ENCODE measurements at regions not wholly inside any gene's neighbourhood (a gene's known extent, or its start where the extent isn't known, plus 50 kb on each side); places are given as distances from the start of the nearest gene placed in this dataset.
"Not testable (repeated sequence)": the region's sequence is repeated elsewhere in the genome, so short reads cannot be mapped to it uniquely, and the experiment has no call there.

- H3K4me1 ChIP-seq (ENCODE audit: control insufficient read depth, insufficient read depth, low read length, poor library complexity, severe bottlenecking); H3K9me3 ChIP-seq (ENCODE audit: control insufficient read depth, low read length); H3K27ac ChIP-seq (ENCODE audit: low read depth, low read length, severe bottlenecking); H3K36me3 ChIP-seq (ENCODE audit: control insufficient read depth, insufficient read depth, low read length); H3K4me3 ChIP-seq (ENCODE audit: extremely low read depth, insufficient read depth, low read length, poor library complexity, severe bottlenecking): not testable (repeated sequence)
- WGBS, 2 experiments (ENCODE audit: insufficient coverage in 2 of 2) = 49% methylated on average over 2 of the region's 4 CpGs; no CpG with 5 or more reads in 1 of the 2 experiments
These were observed 586.4 kb upstream of the MBL2 start for GRCh38 chr10:53358978-53359377.

GRCh38 chr10:53358536-53358935 lies 586.0 kb upstream of the MBL2 start:
- no peak overlapping the region for H3K27ac ChIP-seq (ENCODE audit: low read depth, low read length, severe bottlenecking)
- no peak overlapping the region for H3K4me3 ChIP-seq (ENCODE audit: extremely low read depth, insufficient read depth, low read length, poor library complexity, severe bottlenecking)
- WGBS, 2 experiments (ENCODE audit: insufficient coverage in 2 of 2) = 55% methylated on average over 2 of the region's 4 CpGs; no CpG with 5 or more reads in 1 of the 2 experiments
- H3K36me3 ChIP-seq (ENCODE audit: control insufficient read depth, insufficient read depth, low read length) = no peaks in the 10 kb centered on the region
- H3K9me3 ChIP-seq (ENCODE audit: control insufficient read depth, low read length) = no peaks in the 10 kb centered on the region
- H3K4me1 ChIP-seq (ENCODE audit: control insufficient read depth, insufficient read depth, low read length, poor library complexity, severe bottlenecking) = peaks cover 5% of the 10 kb centered on the region

- no peak overlapping the region for H3K27ac ChIP-seq (ENCODE audit: low read depth, low read length, severe bottlenecking)
- peaks cover 5% of the 10 kb centered on the region for H3K4me1 ChIP-seq (ENCODE audit: control insufficient read depth, insufficient read depth, low read length, poor library complexity, severe bottlenecking)
- H3K36me3 ChIP-seq (ENCODE audit: control insufficient read depth, insufficient read depth, low read length) = no peaks in the 10 kb centered on the region
- no peak overlapping the region for H3K4me3 ChIP-seq (ENCODE audit: extremely low read depth, insufficient read depth, low read length, poor library complexity, severe bottlenecking)
- H3K9me3 ChIP-seq (ENCODE audit: control insufficient read depth, low read length) = peaks cover 3% of the 10 kb centered on the region
These were observed 585.0 kb upstream of the MBL2 start for GRCh38 chr10:53357587-53357986.

GRCh38 chr10:53356616-53357349 lies 584.2 kb upstream of the MBL2 start:
- Histone ChIP-seq H3K4me3 (ENCODE audit: extremely low read depth, insufficient read depth, low read length, poor library complexity, severe bottlenecking) (no peak overlapping the region), H3K4me1 (ENCODE audit: control insufficient read depth, insufficient read depth, low read length, poor library complexity, severe bottlenecking) (peaks cover 5% of the 10 kb centered on the region), H3K9me3 (ENCODE audit: control insufficient read depth, low read length) (peaks cover 3% of the 10 kb centered on the region), H3K27ac (ENCODE audit: low read depth, low read length, severe bottlenecking) (no peak overlapping the region), H3K36me3 (ENCODE audit: control insufficient read depth, insufficient read depth, low read length) (no peaks in the 10 kb centered on the region)
- no CpG with 5 or more reads among the region's 3 CpGs for WGBS, 2 experiments (ENCODE audit: insufficient coverage in 2 of 2)

GRCh38 chr10:53342531-53342930 lies 569.9 kb upstream of the MBL2 start:
- not testable (repeated sequence) for H3K27ac ChIP-seq (ENCODE audit: low read depth, low read length, severe bottlenecking); H3K9me3 ChIP-seq (ENCODE audit: control insufficient read depth, low read length); H3K4me1 ChIP-seq (ENCODE audit: control insufficient read depth, insufficient read depth, low read length, poor library complexity, severe bottlenecking); H3K36me3 ChIP-seq (ENCODE audit: control insufficient read depth, insufficient read depth, low read length); H3K4me3 ChIP-seq (ENCODE audit: extremely low read depth, insufficient read depth, low read length, poor library complexity, severe bottlenecking)
- WGBS, 2 experiments (ENCODE audit: insufficient coverage in 2 of 2) = 82 to 86% methylated on average over 3 to 5 of the region's 7 CpGs

- H3K4me1 ChIP-seq (ENCODE audit: control insufficient read depth, insufficient read depth, low read length, poor library complexity, severe bottlenecking); H3K27ac ChIP-seq (ENCODE audit: low read depth, low read length, severe bottlenecking); H3K36me3 ChIP-seq (ENCODE audit: control insufficient read depth, insufficient read depth, low read length); H3K9me3 ChIP-seq (ENCODE audit: control insufficient read depth, low read length); H3K4me3 ChIP-seq (ENCODE audit: extremely low read depth, insufficient read depth, low read length, poor library complexity, severe bottlenecking): not testable (repeated sequence)
- no CpG with 5 or more reads among the region's 2 CpGs for WGBS, 2 experiments (ENCODE audit: insufficient coverage in 2 of 2)
These were observed 565.6 kb upstream of the MBL2 start for GRCh38 chr10:53338199-53338598.

- not testable (repeated sequence) for H3K36me3 ChIP-seq (ENCODE audit: control insufficient read depth, insufficient read depth, low read length); H3K4me3 ChIP-seq (ENCODE audit: extremely low read depth, insufficient read depth, low read length, poor library complexity, severe bottlenecking); H3K4me1 ChIP-seq (ENCODE audit: control insufficient read depth, insufficient read depth, low read length, poor library complexity, severe bottlenecking); H3K27ac ChIP-seq (ENCODE audit: low read depth, low read length, severe bottlenecking); H3K9me3 ChIP-seq (ENCODE audit: control insufficient read depth, low read length)
- no CpG with 5 or more reads among the region's 6 CpGs for WGBS, 2 experiments (ENCODE audit: insufficient coverage in 2 of 2)
These were observed 563.3 kb upstream of the MBL2 start for GRCh38 chr10:53335803-53336422.

- no peak overlapping the region for H3K27ac ChIP-seq (ENCODE audit: low read depth, low read length, severe bottlenecking)
- H3K4me1 ChIP-seq (ENCODE audit: control insufficient read depth, insufficient read depth, low read length, poor library complexity, severe bottlenecking) = no peaks in the 10 kb centered on the region
- H3K36me3 ChIP-seq (ENCODE audit: control insufficient read depth, insufficient read depth, low read length) = no peaks in the 10 kb centered on the region
- no peak overlapping the region for H3K4me3 ChIP-seq (ENCODE audit: extremely low read depth, insufficient read depth, low read length, poor library complexity, severe bottlenecking)
- H3K9me3 ChIP-seq (ENCODE audit: control insufficient read depth, low read length) = peaks cover 4% of the 10 kb centered on the region
These were observed 558.9 kb upstream of the MBL2 start for GRCh38 chr10:53331460-53331859.

- not testable (repeated sequence) for H3K9me3 ChIP-seq (ENCODE audit: control insufficient read depth, low read length); H3K4me1 ChIP-seq (ENCODE audit: control insufficient read depth, insufficient read depth, low read length, poor library complexity, severe bottlenecking); H3K27ac ChIP-seq (ENCODE audit: low read depth, low read length, severe bottlenecking); H3K4me3 ChIP-seq (ENCODE audit: extremely low read depth, insufficient read depth, low read length, poor library complexity, severe bottlenecking); H3K36me3 ChIP-seq (ENCODE audit: control insufficient read depth, insufficient read depth, low read length)
- WGBS, 2 experiments (ENCODE audit: insufficient coverage in 2 of 2) = 69 to 83% methylated on average over 2 to 5 of the region's 10 CpGs
These were observed 554.1 kb upstream of the MBL2 start for GRCh38 chr10:53326401-53327305.

GRCh38 chr10:53325066-53325465 lies 552.5 kb upstream of the MBL2 start:
- Histone ChIP-seq H3K4me1 (ENCODE audit: control insufficient read depth, insufficient read depth, low read length, poor library complexity, severe bottlenecking) (no peaks in the 10 kb centered on the region), H3K27ac (ENCODE audit: low read depth, low read length, severe bottlenecking) (no peak overlapping the region), H3K4me3 (ENCODE audit: extremely low read depth, insufficient read depth, low read length, poor library complexity, severe bottlenecking) (no peak overlapping the region), H3K9me3 (ENCODE audit: control insufficient read depth, low read length) (no peaks in the 10 kb centered on the region), H3K36me3 (ENCODE audit: control insufficient read depth, insufficient read depth, low read length) (no peaks in the 10 kb centered on the region)
- WGBS, 2 experiments (ENCODE audit: insufficient coverage in 2 of 2) = 80 to 81% methylated on average over 2 to 4 of the region's 5 CpGs

GRCh38 chr10:53315709-53316108 lies 543.1 kb upstream of the MBL2 start:
- no peaks in the 10 kb centered on the region for H3K36me3 ChIP-seq (ENCODE audit: control insufficient read depth, insufficient read depth, low read length)
- no peaks in the 10 kb centered on the region for H3K9me3 ChIP-seq (ENCODE audit: control insufficient read depth, low read length)
- H3K27ac ChIP-seq (ENCODE audit: low read depth, low read length, severe bottlenecking) = no peak overlapping the region
- H3K4me3 ChIP-seq (ENCODE audit: extremely low read depth, insufficient read depth, low read length, poor library complexity, severe bottlenecking) = no peak overlapping the region
- no peaks in the 10 kb centered on the region for H3K4me1 ChIP-seq (ENCODE audit: control insufficient read depth, insufficient read depth, low read length, poor library complexity, severe bottlenecking)
